Panc1 (cell line): ENCODE measurements at regions not wholly inside any gene's neighbourhood (a gene's known extent, or its start where the extent isn't known, plus 50 kb on each side); places are given as distances from the start of the nearest gene placed in this dataset.

Source experiments
- ATAC-seq: fragments of 200-7000 bp; cut with Tn5 transposase; 2 replicates; pipeline ENCODE4 v1.9.1; 2020; ENCODE audit warnings: mild to moderate bottlenecking, moderate library complexity
- BruUV-seq: library from RNA; stranded (reverse); fragments of 400-500 nt; replicated peaks from 2 replicates; lab custom pipeline; 2021; lab: Mats Ljungman, UMichigan
- CTCF ChIA-PET: fragments of 300-600 bp; sonication (Branson Sonifier 250); formaldehyde crosslinking; loops from one replicate; lab custom pipeline; 2022; ENCODE audit warnings: antibody characterized with exemption; lab: Charles Lee
- POLR2A ChIA-PET: fragments of 300-600 bp; sonication (Branson Sonifier 250); formaldehyde crosslinking; loops from one replicate; lab custom pipeline; 2022; ENCODE audit warnings: antibody characterized with exemption; lab: Charles Lee
- DNase-seq: peaks from one replicate; pipeline ENCODE4 v3.0.0-alpha.2; 2010; ENCODE audit warnings: low read depth, low spot score
- H3K27ac ChIP-seq: 2 replicates; pipeline ENCODE4 v1.5.1; 2011; ENCODE audit warnings: mild to moderate bottlenecking, low read length, inconsistent platforms
- H3K27me3 ChIP-seq: fragments of 200-500 bp; sonication (Bioruptor generic); 2 replicates; pipeline ENCODE4 v1.6.0; 2014; ENCODE audit warnings: low read length, inconsistent platforms; ENCODE audit not compliant: control insufficient read depth, insufficient read depth
- H3K36me3 ChIP-seq: fragments of 200-500 bp; sonication (Bioruptor generic); 2 replicates; pipeline ENCODE4 v1.5.1; 2014; ENCODE audit warnings: inconsistent platforms, mild to moderate bottlenecking, low read length, moderate library complexity; ENCODE audit not compliant: control insufficient read depth, insufficient read depth
- H3K4me1 ChIP-seq: 2 replicates; pipeline ENCODE4 v1.5.1; 2011; ENCODE audit warnings: inconsistent platforms, mild to moderate bottlenecking, low read length, moderate library complexity; ENCODE audit not compliant: control insufficient read depth, insufficient read depth
- H3K4me3 ChIP-seq, 2 experiments: 2 replicates each; pipeline ENCODE4 v1.5.1; 2011 to 2012; ENCODE audit warnings: low read depth in 2 of 2, low read length in 2 of 2, mild to moderate bottlenecking in 2 of 2, inconsistent platforms in 1 of 2, moderate library complexity in 1 of 2
- H3K9me3 ChIP-seq: fragments of 200-500 bp; sonication (Bioruptor generic); 2 replicates; pipeline ENCODE4 v1.5.1; 2014; ENCODE audit warnings: low read depth, mild to moderate bottlenecking, inconsistent platforms, low read length, moderate library complexity; ENCODE audit not compliant: control insufficient read depth, insufficient read depth
- CTCF ChIP-seq: fragments of 450-650 bp; IDR thresholded peaks from 2 replicates; pipeline ENCODE4 v1.5.1; 2017; ENCODE audit warnings: mild to moderate bottlenecking
- POLR2AphosphoS5 ChIP-seq: IDR thresholded peaks from 2 replicates; pipeline ENCODE4 v1.6.1; 2012; ENCODE audit warnings: mild to moderate bottlenecking, low read depth, low read length, moderate library complexity
- REST ChIP-seq, 2 experiments: IDR thresholded peaks; 2 replicates each; pipeline ENCODE4 v1.6.1; 2011 to 2012; ENCODE audit warnings: low read depth in 2 of 2, control low read depth in 1 of 2, low read length in 1 of 2, mild to moderate bottlenecking in 1 of 2, moderate library complexity in 1 of 2; ENCODE audit not compliant: insufficient read depth in 1 of 2
- SIN3A ChIP-seq: IDR thresholded peaks from 2 replicates; pipeline ENCODE4 v1.6.1; 2012; ENCODE audit warnings: low read depth, mild to moderate bottlenecking, low read length, moderate library complexity, borderline replicate concordance; ENCODE audit not compliant: insufficient read depth
- TCF7L2 ChIP-seq: IDR thresholded peaks from 2 replicates; pipeline ENCODE4 v1.6.1; 2011; ENCODE audit warnings: mild to moderate bottlenecking, low read depth, low read length, inconsistent platforms
- in situ Hi-C: cut with HindIII; loops from 2 replicates; pipeline ENCODE4 v1.10.0; 2016; ENCODE audit warnings: low sequenced_read_pairs, low pct_unique_long_range_greater_than_20kb
- intact Hi-C: fragments of 100-400 bp; cut with micrococcal nuclease; formaldehyde crosslinking; loops from one replicate; pipeline ENCODE4 v1.10.0; 2022; ENCODE audit not compliant: unreplicated experiment

GRCh38 chr6:98443633-98444032 lies 390.7 kb upstream of the POU3F2 start:
- Histone ChIP-seq H3K4me3 (no peak overlapping the region), H3K36me3 (no peaks in the 10 kb centered on the region), H3K9me3 (no peaks in the 10 kb centered on the region), H3K27ac (no peak overlapping the region), H3K4me1 (no peaks in the 10 kb centered on the region), H3K27me3 (no peaks in the 10 kb centered on the region)
- no TSS peak for BruUV-seq
- CTCF ChIA-PET, result no interaction called here
- in situ Hi-C loops, result no loop called here
- DNase-seq (no peak), ATAC-seq (no peak)
- intact Hi-C loops, result no loop called here
- no peak for TF ChIP-seq TCF7L2
- TF ChIP-seq POLR2AphosphoS5, result no peak
- no peak for TF ChIP-seq SIN3A
- TF ChIP-seq CTCF, result no peak
- no peak for TF ChIP-seq REST (IDR thresholded peaks at IDR 0.05; ENCODE audit: insufficient read depth in 1 of 2, low read depth in 2 of 2, low read length in 1 of 2)
- POLR2A ChIA-PET, result no interaction called here

- ATAC-seq, result no peak
- Histone ChIP-seq H3K27ac (no peak overlapping the region), H3K9me3 (no peaks in the 10 kb centered on the region), H3K27me3 (no peaks in the 10 kb centered on the region), H3K36me3 (no peaks in the 10 kb centered on the region), H3K4me1 (no peaks in the 10 kb centered on the region), H3K4me3 (no peak overlapping the region)
- ChIA-PET POLR2A (no interaction called here), CTCF (no interaction called here)
- no TSS peak for BruUV-seq
- in situ Hi-C loops, result no loop called here
- TF ChIP-seq SIN3A (no peak), TCF7L2 (no peak), CTCF (no peak)
- DNase-seq, result no peak
- intact Hi-C loops, result no loop called here
Measured at GRCh38 chr6:98452685-98453084, 381.7 kb upstream of the POU3F2 start.
